ENCODE measurements at regions not wholly inside any gene's neighbourhood (a gene's known extent, or its start where the extent isn't known, plus 50 kb on each side); places are given as distances from the start of the nearest gene placed in this dataset.

DNA sequence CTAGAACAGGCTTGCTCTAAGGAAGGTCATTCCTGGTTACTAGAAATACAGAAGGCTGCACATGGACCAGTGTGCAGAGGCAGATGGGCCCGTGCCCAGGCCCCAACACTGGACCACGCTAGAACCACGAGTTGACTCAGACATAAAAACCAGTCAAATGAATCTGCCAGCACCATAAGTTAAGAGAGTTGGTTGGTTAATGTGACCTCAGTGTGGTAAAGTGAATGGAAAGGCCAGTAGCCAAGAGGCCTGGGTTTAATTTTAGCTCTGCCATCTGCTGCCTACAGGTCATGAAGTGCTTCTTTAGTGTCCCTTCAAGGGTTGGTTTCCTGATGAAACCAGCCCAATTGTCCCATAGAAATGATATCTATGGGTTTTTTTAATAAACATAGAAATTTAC, 329.6 kb upstream of the NRP1 start:
- TF ChIP-seq POLR2A (IDR thresholded peaks at IDR 0.05): no peak
- TF ChIP-seq, protein P1, sequence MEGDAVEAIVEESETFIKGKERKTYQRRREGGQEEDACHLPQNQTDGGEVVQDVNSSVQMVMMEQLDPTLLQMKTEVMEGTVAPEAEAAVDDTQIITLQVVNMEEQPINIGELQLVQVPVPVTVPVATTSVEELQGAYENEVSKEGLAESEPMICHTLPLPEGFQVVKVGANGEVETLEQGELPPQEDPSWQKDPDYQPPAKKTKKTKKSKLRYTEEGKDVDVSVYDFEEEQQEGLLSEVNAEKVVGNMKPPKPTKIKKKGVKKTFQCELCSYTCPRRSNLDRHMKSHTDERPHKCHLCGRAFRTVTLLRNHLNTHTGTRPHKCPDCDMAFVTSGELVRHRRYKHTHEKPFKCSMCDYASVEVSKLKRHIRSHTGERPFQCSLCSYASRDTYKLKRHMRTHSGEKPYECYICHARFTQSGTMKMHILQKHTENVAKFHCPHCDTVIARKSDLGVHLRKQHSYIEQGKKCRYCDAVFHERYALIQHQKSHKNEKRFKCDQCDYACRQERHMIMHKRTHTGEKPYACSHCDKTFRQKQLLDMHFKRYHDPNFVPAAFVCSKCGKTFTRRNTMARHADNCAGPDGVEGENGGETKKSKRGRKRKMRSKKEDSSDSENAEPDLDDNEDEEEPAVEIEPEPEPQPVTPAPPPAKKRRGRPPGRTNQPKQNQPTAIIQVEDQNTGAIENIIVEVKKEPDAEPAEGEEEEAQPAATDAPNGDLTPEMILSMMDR (IDR thresholded peaks at IDR 0.05): no peak
